ENCODE measurements at regions not wholly inside any gene's neighbourhood (a gene's known extent, or its start where the extent isn't known, plus 50 kb on each side); places are given as distances from the start of the nearest gene placed in this dataset.

DNA sequence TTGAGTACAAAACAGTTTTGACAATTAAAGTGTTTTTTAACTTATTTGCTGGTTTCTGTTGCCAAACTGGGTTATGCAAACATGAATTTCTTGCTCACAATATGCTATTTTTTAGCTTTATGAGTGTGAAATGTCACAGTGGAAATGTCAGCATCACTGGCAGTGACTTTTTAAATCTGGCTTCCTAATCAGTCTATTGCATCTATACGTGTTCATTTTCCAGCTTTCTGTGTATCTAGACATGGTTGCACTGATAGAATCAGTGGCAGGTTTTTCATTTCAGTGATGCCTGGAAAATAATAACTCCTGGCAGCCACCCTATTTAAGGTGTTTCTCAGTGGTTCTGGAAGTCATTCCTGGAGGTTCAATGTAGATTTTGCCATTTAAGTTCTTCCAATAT is 146.7 kb downstream of the SLITRK6 start:
- H3K27ac ChIP-seq = no peak overlapping the region
- intact Hi-C loops (cut with DNase I; ENCODE audit: low total_unique reads) = no loop called here
- TF ChIP-seq POLR2A (IDR thresholded peaks at IDR 0.05) (no peak), POLR2AphosphoS5 (IDR thresholded peaks at IDR 0.05) (no peak)
- TF ChIP-seq, protein P1, sequence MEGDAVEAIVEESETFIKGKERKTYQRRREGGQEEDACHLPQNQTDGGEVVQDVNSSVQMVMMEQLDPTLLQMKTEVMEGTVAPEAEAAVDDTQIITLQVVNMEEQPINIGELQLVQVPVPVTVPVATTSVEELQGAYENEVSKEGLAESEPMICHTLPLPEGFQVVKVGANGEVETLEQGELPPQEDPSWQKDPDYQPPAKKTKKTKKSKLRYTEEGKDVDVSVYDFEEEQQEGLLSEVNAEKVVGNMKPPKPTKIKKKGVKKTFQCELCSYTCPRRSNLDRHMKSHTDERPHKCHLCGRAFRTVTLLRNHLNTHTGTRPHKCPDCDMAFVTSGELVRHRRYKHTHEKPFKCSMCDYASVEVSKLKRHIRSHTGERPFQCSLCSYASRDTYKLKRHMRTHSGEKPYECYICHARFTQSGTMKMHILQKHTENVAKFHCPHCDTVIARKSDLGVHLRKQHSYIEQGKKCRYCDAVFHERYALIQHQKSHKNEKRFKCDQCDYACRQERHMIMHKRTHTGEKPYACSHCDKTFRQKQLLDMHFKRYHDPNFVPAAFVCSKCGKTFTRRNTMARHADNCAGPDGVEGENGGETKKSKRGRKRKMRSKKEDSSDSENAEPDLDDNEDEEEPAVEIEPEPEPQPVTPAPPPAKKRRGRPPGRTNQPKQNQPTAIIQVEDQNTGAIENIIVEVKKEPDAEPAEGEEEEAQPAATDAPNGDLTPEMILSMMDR (IDR thresholded peaks at IDR 0.05) = no peak
- no peaks in the 10 kb centered on the region for H3K27me3 ChIP-seq
- H3K36me3 ChIP-seq = no peaks in the 10 kb centered on the region
- DNase-seq (ENCODE audit: low spot score in 2 of 2) = no peak
- H3K9me3 ChIP-seq = no peaks in the 10 kb centered on the region
- no peak overlapping the region for H3K4me3 ChIP-seq
- no peaks in the 10 kb centered on the region for H3K4me1 ChIP-seq

DNA sequence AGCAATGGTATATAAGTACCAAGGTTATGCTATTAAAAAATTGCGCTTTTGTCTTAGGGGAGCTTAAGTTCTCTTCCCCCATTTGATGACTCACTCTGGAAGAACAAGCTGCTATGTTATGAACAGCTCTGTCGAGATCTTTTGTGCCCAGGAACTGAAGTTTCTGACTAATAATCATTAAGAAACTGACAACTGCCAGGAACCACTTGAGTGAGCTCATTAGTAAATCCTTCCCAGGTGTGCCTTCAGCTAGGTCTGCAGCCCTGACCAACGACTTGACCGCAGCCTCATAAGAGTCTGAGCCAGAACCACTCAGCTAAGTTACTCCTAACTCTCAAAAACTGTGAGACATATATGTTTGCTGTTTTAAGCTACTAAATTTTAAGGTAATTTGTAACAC is 147.8 kb downstream of the SLITRK6 start:
- H3K27me3 ChIP-seq = no peaks in the 10 kb centered on the region
- H3K9me3 ChIP-seq = no peaks in the 10 kb centered on the region
- no peak overlapping the region for H3K4me3 ChIP-seq
- no peaks in the 10 kb centered on the region for H3K4me1 ChIP-seq
- TF ChIP-seq, protein P1 (IDR thresholded peaks at IDR 0.05) = no peak
- no peak for TF ChIP-seq POLR2A (IDR thresholded peaks at IDR 0.05)
- TF ChIP-seq POLR2AphosphoS5 (IDR thresholded peaks at IDR 0.05) = no peak
- no peaks in the 10 kb centered on the region for H3K36me3 ChIP-seq
- intact Hi-C loops (cut with DNase I; ENCODE audit: low total_unique reads) = no loop called here
- no peak for DNase-seq (ENCODE audit: low spot score in 2 of 2)
- no peak overlapping the region for H3K27ac ChIP-seq

DNA sequence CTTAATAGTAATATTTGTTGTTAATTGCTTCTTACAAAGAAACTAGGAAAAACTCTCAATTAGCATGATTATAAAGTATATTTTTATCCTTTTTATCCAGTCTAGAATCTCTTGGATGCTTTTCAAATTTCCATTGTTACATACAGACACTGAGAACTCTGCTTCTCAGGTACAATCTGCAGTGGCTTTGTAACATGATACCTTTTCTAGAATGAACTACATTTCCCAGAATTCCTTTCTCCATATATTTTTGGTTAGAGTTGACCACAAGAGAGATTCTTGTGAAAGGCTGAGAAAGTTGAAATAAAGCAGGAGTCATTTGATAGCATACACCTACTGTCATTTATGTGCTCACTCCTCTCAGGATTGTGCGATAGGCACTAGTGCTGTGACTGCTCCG is 148.6 kb downstream of the SLITRK6 start:
- H3K27ac ChIP-seq = no peak overlapping the region
- TF ChIP-seq POLR2AphosphoS5 (IDR thresholded peaks at IDR 0.05) = no peak
- no peak overlapping the region for H3K4me3 ChIP-seq
- H3K9me3 ChIP-seq = no peaks in the 10 kb centered on the region
- H3K27me3 ChIP-seq = no peaks in the 10 kb centered on the region
- no peaks in the 10 kb centered on the region for H3K4me1 ChIP-seq
- intact Hi-C loops (cut with DNase I; ENCODE audit: low total_unique reads) = no loop called here
- no peaks in the 10 kb centered on the region for H3K36me3 ChIP-seq
- DNase-seq (ENCODE audit: low spot score in 2 of 2) = no peak

DNA sequence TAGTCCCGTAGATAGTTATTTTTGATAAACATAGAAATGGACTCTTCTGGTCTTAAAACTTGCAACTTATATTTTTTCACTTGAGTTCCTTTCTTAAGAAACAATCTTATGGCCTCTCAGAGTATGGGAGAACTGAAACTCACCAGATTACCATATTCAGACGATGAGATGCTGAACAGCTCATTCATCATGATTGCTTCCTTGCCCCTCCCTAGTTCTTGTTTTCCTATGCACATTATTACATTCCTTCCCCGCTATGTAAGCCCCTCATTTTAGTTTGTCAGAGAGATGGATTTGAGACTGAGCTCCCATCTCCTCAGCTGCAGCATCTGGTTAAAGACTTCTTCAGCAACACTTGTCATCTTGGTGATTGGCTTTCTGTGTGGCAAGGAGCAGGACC is 158.5 kb downstream of the SLITRK6 start:
- intact Hi-C loops (cut with DNase I; ENCODE audit: low total_unique reads) = no loop called here

DNA sequence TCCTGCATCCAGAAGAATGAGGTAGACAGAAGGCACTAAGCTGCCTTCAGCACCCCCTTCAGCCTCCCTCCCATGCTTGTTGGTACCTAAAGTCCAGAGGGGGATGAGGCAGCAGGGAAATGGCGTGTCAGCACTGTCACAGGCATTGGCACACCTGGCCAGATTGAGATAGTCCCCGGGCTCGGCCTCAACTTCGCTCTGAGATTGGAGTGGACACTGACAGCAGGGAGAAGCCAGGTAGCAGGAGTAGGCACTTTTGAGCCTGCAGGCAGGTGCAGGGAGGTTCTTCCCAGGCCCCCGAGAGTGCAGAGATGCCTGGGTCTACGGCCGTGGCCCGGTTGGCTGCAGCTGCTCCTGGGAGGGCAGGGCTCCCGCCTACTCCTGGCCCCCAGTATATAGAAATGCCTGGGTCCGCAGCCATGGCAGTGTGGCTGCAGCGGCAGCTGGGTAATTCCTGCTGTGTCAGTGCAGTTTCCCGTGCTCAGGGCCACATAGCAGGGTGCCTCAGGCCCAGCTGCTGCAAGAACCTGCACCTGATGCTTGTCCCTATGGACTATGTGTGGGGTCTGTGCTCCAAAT is 160.3 kb downstream of the SLITRK6 start:
- Histone ChIP-seq H3K36me3 (no peaks in the 10 kb centered on the region), H3K4me1 (no peaks in the 10 kb centered on the region), H3K27ac (no peak overlapping the region), H3K27me3 (no peaks in the 10 kb centered on the region), H3K9me3 (peaks cover 0 to 7% of the 10 kb centered on the region in 2 donors), H3K4me3 (no peak overlapping the region)
- TF ChIP-seq, protein P1 (IDR thresholded peaks at IDR 0.05) = no peak
- no peak for TF ChIP-seq POLR2A (IDR thresholded peaks at IDR 0.05)
- no peak for TF ChIP-seq POLR2AphosphoS5 (IDR thresholded peaks at IDR 0.05)
- intact Hi-C loops (cut with DNase I; ENCODE audit: low total_unique reads) = no loop called here
- no peak for DNase-seq (ENCODE audit: low spot score in 2 of 2)

More for the DNA sequence above, 158.5 kb downstream of the SLITRK6 start:
- no peak for TF ChIP-seq POLR2AphosphoS5 (IDR thresholded peaks at IDR 0.05)
- TF ChIP-seq, protein P1 (IDR thresholded peaks at IDR 0.05) = no peak
- no peak for TF ChIP-seq POLR2A (IDR thresholded peaks at IDR 0.05)
- H3K27me3 ChIP-seq = no peaks in the 10 kb centered on the region
- no peak for DNase-seq (ENCODE audit: low spot score in 2 of 2)
- H3K9me3 ChIP-seq = peaks cover 0 to 7% of the 10 kb centered on the region in 2 donors
- no peaks in the 10 kb centered on the region for H3K36me3 ChIP-seq
- H3K27ac ChIP-seq = no peak overlapping the region
- H3K4me1 ChIP-seq = no peaks in the 10 kb centered on the region
- no peak overlapping the region for H3K4me3 ChIP-seq

DNA sequence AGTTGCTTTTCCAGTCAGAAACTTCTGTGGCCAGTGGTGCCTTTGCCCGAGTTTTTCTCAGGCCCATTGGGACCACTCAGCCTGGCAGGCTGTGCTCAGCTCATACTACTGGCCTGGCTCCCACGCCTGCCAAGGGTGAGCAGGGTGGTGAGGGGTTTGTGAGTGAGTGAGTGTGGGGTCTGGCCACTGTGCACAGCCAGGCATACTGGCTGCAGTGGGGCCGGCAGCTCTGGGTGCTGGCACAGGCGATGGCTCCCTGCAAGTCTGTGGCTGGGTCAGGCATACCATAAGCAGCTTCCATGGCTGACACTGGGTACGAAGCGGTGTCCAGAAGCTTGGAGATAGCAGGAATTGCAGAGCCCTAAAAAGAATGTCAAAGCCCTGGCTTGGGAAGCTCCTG is 161.0 kb downstream of the SLITRK6 start:
- H3K36me3 ChIP-seq = no peaks in the 10 kb centered on the region
- H3K4me3 ChIP-seq = no peak overlapping the region
- H3K9me3 ChIP-seq = peaks cover 0 to 7% of the 10 kb centered on the region in 2 donors
- no peaks in the 10 kb centered on the region for H3K4me1 ChIP-seq
- intact Hi-C loops (cut with DNase I; ENCODE audit: low total_unique reads) = no loop called here
- H3K27me3 ChIP-seq = no peaks in the 10 kb centered on the region
- TF ChIP-seq POLR2AphosphoS5 (IDR thresholded peaks at IDR 0.05) (no peak), POLR2A (IDR thresholded peaks at IDR 0.05) (no peak)
- TF ChIP-seq, protein P1 (IDR thresholded peaks at IDR 0.05) = no peak
- DNase-seq (ENCODE audit: low spot score in 2 of 2) = no peak
- H3K27ac ChIP-seq = no peak overlapping the region

Measured in breast epithelium (tissue), 4 donors.